ENCODE measurements at regions not wholly inside any gene's neighbourhood (a gene's known extent, or its start where the extent isn't known, plus 50 kb on each side); places are given as distances from the start of the nearest gene placed in this dataset.

DNA sequence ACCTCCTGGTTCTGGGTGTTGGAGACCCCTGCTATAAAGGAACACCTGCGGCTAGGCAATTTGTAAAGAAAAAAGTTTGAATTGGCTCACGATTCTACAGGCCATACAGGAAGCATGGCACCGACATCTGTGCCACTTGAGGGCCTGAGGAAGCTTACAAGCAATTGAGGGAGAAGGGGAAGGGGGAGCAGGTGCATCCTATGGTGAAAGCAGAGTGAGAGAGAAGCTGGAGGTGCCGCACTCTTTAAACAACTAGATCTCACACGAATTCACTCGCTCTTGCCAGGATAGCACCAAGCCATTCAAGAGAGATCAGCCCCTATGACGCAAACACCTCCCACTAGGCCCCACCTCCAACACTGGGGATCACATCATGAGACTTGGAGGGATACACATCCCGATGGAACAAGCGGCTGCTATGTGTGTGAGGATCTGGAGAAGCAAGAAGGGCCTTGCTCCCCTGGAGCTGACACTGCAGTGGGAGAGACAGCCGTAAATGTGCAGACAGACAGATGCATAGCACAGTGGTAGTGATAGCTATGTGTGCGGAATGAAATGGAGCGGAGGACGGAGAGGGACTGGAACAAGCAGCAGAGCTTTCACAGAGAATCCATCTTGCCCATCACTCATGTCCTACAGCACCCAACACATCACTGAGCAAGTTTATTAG, 60.7 kb upstream of the HELT start:
- in situ Hi-C loops (cut with MboI; ENCODE audit: low sequenced_read_pairs in 4 of 4) (no loop called here), intact Hi-C loops (cut with DNase I; ENCODE audit: low total_unique reads) (no loop called here)
- no peak overlapping the region for H3K27ac ChIP-seq
- TF ChIP-seq, protein P1, sequence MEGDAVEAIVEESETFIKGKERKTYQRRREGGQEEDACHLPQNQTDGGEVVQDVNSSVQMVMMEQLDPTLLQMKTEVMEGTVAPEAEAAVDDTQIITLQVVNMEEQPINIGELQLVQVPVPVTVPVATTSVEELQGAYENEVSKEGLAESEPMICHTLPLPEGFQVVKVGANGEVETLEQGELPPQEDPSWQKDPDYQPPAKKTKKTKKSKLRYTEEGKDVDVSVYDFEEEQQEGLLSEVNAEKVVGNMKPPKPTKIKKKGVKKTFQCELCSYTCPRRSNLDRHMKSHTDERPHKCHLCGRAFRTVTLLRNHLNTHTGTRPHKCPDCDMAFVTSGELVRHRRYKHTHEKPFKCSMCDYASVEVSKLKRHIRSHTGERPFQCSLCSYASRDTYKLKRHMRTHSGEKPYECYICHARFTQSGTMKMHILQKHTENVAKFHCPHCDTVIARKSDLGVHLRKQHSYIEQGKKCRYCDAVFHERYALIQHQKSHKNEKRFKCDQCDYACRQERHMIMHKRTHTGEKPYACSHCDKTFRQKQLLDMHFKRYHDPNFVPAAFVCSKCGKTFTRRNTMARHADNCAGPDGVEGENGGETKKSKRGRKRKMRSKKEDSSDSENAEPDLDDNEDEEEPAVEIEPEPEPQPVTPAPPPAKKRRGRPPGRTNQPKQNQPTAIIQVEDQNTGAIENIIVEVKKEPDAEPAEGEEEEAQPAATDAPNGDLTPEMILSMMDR (IDR thresholded peaks at IDR 0.05 in 4 of 5, conservative IDR thresholded peaks at IDR 0.05 in 1 of 5): no peak
- TF ChIP-seq POLR2A (IDR thresholded peaks at IDR 0.05): no peak
- DNase-seq (no peak), ATAC-seq (no peak)
- H3K36me3 ChIP-seq: no peaks in the 10 kb centered on the region
- no peaks in the 10 kb centered on the region for H3K27me3 ChIP-seq
- H3K4me3 ChIP-seq: no peak overlapping the region
- H3K9me3 ChIP-seq: no peaks in the 10 kb centered on the region
- peaks cover 9 to 15% of the 10 kb centered on the region in 2 donors for H3K4me1 ChIP-seq

DNA sequence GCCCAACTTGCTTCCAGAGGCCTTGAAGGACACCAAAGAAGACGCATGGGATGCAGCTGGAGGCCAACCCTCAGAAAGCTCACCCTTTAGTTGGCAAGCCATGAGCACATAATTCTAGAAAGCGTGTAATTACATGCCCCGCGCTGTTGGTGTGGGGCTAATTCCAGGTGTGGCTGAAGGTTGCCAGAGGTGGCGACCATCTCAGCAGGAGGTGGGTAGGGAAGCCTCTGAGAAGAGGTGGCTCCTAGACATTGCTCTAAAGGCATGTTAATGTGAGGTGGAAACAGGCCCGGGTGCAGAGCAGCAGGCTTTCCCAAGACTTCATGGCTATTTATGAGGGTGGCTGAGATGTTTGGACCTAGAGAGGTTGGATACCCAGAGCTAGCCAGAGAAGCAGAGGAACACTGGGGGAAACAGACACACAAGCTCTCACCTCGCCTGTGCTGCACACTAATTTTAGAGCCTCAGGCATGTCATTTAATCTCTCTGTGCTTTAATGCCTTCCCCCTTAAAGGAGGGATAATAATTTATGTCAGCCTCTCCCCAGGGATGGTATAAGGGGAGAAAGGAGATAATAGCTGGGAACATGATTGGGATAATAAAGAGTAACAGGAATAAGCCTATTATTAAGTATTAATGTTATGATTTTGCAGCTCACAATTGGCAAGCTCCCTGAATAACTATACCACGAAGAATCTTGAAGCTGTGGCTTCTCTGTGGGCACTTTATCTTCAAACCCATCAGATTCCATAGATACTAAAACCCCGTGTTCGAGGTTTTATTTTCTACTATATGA, 60.0 kb upstream of the HELT start:
- Histone ChIP-seq H3K36me3 (no peaks in the 10 kb centered on the region), H3K9me3 (no peaks in the 10 kb centered on the region), H3K27me3 (no peaks in the 10 kb centered on the region), H3K4me3 (no peak overlapping the region), H3K27ac (no peak overlapping the region), H3K4me1 (peaks cover 9 to 15% of the 10 kb centered on the region in 2 donors)
- in situ Hi-C loops (cut with MboI; ENCODE audit: low sequenced_read_pairs in 4 of 4) (no loop called here), intact Hi-C loops (cut with DNase I; ENCODE audit: low total_unique reads) (no loop called here)
- DNase-seq (no peak), ATAC-seq (peak in 1 of 2 donors; percentile 58)
- TF ChIP-seq, protein P1 (IDR thresholded peaks at IDR 0.05 in 4 of 5, conservative IDR thresholded peaks at IDR 0.05 in 1 of 5): no peak
- no peak for TF ChIP-seq POLR2A (IDR thresholded peaks at IDR 0.05)

DNA sequence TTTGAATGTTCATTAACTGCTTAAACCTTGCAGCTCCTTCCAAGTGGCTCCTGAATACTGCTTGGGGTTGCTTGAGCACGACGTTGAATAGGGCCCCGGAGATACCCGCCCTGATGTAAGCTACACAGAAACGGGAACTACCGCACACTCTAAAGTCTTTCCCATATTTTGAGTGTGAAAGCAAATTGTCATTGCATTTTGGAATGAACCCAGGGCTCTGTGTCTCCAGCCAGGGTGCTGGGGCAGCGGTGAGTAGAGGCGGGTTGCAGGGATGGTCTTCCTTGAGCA, 59.4 kb upstream of the HELT start:
- Histone ChIP-seq H3K36me3 (no peaks in the 10 kb centered on the region), H3K9me3 (no peaks in the 10 kb centered on the region), H3K4me1 (peaks cover 9 to 15% of the 10 kb centered on the region in 2 donors), H3K27ac (no peak overlapping the region), H3K4me3 (no peak overlapping the region), H3K27me3 (no peaks in the 10 kb centered on the region)
- ATAC-seq: no peak
- intact Hi-C loops (cut with DNase I; ENCODE audit: low total_unique reads): no loop called here
- no peak for DNase-seq
- in situ Hi-C loops (cut with MboI; ENCODE audit: low sequenced_read_pairs in 4 of 4): no loop called here
- no peak for TF ChIP-seq POLR2A (IDR thresholded peaks at IDR 0.05)
- TF ChIP-seq, protein P1 (IDR thresholded peaks at IDR 0.05 in 4 of 5, conservative IDR thresholded peaks at IDR 0.05 in 1 of 5): no peak

DNA sequence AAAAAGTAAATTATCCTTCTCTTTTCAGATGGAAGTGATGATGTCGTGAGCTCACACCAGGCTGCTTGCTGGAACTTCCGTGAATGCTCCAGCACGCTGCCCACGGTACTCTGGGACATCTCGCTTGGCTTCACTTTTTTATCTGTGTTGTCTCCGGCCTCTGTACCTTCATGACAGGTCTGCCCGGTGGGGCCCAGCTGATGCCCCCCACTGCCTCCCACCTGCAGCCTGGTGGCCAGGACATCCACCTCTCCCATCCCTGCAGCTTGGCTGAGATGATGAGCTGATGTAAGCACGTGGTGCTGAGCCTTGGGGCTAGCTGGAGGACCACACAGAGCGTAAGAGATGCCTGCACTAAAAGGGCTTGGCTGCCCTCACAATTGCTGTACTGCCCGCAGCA, 59.0 kb upstream of the HELT start:
- TF ChIP-seq, protein P1 (IDR thresholded peaks at IDR 0.05 in 4 of 5, conservative IDR thresholded peaks at IDR 0.05 in 1 of 5): no peak
- no peak for TF ChIP-seq POLR2A (IDR thresholded peaks at IDR 0.05)
- Histone ChIP-seq H3K9me3 (no peaks in the 10 kb centered on the region), H3K4me3 (no peak overlapping the region), H3K27ac (no peak overlapping the region), H3K4me1 (peaks cover 9 to 15% of the 10 kb centered on the region in 2 donors), H3K27me3 (no peaks in the 10 kb centered on the region), H3K36me3 (no peaks in the 10 kb centered on the region)
- in situ Hi-C loops (cut with MboI; ENCODE audit: low sequenced_read_pairs in 4 of 4): no loop called here
- DNase-seq (no peak), ATAC-seq (no peak)
- intact Hi-C loops (cut with DNase I; ENCODE audit: low total_unique reads): no loop called here

All from gastrocnemius medialis (tissue), 4 donors.